GM18907 (cell line): ENCODE measurements at regions not wholly inside any gene's neighbourhood (a gene's known extent, or its start where the extent isn't known, plus 50 kb on each side); places are given as distances from the start of the nearest gene placed in this dataset.

Experiments
- ATAC-seq: cut with Tn5 transposase; IDR thresholded peaks from one replicate; pipeline ENCODE4 v1.9.1; 2021; ENCODE audit warnings: mild to moderate bottlenecking, moderate library complexity; ENCODE audit not compliant: unreplicated experiment

GRCh38 chr20:57860576-57860975, 150.8 kb upstream of the PMEPA1 start:
- no peak for ATAC-seq

- no peak for ATAC-seq
These were observed 148.2 kb upstream of the PMEPA1 start for GRCh38 chr20:57857969-57858368.

DNA sequence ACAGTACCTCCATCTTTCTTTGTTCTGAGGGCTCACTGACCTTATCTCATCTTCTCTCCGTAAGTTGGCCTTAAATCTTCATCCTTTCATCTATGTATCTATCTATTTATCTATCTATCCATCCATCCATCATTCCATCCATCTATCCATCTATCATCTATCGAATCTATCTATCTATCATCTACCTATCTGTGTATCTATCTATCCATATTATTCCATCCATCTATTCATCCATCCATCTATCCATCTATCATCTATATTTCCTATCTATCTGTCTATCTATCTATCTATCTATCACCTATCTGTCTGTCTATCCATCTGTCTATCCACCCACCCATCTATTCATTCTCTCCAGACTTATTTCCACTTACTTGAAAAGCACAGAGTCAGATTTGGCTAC, 147.3 kb upstream of the PMEPA1 start:
- ATAC-seq: no peak

GRCh38 chr20:57856658-57857057, 146.8 kb upstream of the PMEPA1 start:
- no peak for ATAC-seq

- no peak for ATAC-seq
These were observed 142.0 kb upstream of the PMEPA1 start for GRCh38 chr20:57851796-57852195.

DNA sequence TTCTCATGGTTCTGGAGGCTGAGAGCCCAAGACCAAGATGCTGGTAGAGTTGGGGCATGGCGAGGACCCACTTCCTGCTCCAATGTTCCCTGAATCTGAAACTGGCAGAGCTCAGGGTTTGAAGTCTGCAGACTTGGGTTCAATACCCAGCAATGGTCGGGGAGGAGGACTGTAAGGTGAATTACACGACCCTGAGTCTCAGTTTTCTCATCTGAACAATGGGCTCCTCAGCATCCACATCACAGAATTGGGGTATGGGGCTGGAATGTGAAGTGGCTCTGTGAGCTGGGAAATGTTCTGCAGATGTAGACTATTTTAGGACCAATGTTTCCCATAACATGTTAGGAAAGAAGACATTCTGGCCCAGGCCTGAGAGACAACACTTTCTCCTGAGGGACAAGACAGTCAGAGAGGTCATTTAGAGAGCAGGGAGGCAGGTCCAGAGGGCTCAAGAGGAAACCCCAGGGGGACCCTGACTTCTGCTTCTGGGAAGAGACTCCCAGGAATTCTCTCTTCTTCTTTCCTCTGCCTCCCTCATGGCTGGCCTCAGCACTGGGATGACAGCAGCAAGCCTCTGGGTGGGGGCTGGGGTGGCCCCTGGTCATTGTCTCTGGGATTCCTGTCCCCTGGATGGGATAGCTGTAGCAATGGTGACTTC, 141.3 kb upstream of the PMEPA1 start:
- no peak for ATAC-seq

DNA sequence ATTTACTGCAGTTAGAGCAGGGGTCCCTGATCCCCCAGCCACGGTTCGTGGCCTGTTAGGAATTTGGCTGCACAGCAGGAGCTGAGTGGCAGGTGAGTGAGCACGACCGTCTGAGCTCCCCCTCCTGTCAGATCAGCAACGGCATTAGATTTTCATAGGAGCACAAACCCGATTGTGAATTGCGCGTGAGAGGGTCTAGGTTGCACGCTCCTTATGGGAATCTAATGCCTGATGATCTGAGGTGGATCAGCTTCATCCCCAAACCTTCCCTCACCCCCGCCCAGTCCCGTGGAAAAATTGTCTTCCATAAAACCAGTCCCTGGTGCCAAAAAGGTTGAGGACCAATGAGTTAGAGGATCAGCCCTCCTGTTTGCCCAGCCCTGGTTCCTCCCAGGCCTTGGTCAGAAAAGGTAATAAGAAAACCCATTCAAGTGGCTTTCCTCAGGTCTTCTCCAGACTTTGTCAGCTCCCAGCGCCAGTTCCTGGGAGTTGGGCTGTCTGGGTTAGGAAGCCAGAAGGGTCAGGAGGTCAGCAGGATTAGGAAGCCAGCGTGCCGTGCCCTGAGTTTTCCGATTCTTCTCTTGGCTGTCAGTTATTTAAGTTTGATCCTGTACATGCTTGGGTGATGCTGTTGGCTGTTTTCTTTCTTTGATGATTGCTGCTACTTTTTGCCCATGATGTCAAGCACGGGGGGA, 139.9 kb upstream of the PMEPA1 start:
- no peak for ATAC-seq

DNA sequence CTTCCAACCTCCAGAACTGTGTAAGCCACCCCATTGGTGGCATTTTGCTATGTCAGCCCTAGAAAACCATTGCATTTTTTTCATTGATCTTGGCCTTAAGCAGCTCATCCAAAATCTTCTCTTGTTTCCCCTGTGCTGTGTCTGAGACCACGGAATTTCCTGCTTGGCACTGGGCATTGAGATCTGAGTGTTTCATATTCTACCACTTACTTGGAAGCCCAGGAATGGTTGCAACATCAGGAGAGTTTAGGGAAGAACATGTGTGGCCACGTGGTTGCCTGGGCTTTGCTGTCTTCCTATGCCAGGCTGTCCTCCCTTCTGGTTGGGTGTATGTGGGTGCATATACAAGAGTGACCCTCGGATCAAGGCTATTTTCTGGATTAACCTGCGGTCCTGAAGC, 139.3 kb upstream of the PMEPA1 start:
- ATAC-seq: no peak

GRCh38 chr20:57848282-57848681, 138.5 kb upstream of the PMEPA1 start:
- ATAC-seq: no peak

GRCh38 chr20:57847104-57847503, 137.3 kb upstream of the PMEPA1 start:
- ATAC-seq: no peak

DNA sequence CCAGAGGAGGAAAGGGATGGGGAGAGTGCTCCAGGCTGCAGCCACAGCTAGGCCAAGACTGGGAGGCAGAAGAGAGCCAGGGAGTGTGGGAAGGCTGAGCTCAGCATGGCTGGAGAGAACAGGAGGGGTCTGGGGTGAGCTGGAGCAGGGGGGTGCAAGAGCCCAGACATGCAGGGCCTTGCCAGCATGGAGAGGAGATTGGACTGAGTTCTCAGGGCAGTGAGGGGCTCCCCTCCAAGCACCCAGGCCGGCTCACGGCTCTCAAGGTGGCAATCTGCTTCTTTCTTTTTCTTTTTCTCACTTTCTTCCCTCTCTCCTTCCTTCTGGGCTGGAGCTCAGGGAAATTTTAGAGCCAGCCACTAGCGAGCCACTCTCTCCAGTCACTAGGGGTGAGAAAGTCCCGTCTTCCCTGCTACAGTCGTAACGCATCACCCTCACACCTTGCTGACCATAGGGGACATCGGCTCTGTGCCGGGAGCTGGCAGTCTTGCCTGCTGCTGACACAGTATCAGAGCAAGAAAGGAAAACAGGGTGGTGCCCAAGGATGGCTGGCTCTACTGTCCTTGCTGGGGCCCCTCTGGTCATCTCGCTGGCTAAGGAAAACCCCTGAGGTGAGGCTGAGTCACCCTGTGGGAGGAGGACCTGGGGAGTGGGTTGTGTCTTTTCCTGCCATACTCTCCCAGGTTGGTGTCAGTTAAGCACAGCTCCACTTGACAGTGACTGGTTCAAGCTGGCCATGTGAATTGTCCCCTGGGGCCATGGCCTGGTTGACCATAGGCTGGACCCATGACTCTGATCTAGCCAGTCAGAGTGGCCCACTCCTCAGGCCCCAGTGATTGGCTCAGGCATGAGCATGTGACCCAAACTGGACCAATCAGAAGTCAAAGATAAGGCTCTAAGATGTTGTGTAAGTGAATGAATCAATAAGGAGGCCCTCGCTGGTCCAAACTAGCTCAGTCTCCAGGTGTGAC, 135.1 kb upstream of the PMEPA1 start:
- ATAC-seq: no peak

GRCh38 chr20:57843941-57844625, 134.3 kb upstream of the PMEPA1 start:
- ATAC-seq: no peak

- no peak for ATAC-seq
These were observed 132.9 kb upstream of the PMEPA1 start for GRCh38 chr20:57842720-57843119.

- ATAC-seq: no peak
These were observed 131.6 kb upstream of the PMEPA1 start for GRCh38 chr20:57841297-57841866.

GRCh38 chr20:57840504-57841296, 130.9 kb upstream of the PMEPA1 start:
- ATAC-seq: no peak

DNA sequence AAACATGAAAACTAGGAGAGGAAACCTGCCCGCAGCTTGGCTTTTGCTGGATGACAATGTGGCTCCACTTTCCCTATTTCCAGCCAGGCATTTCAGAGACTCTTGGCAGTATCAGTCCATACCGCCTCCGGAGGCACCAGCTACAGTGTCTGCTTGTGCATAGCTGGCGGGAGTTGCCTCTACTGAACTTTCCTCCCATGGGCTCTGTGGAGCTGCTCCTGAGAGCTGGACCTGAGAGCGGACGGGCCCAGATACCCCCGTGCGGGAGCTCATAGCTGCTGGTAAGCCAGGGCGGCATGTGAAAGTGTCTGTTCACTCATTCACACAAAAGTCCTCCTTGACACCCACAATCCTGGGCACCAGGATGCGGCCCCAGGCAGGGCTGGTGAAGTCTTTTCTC, 130.3 kb upstream of the PMEPA1 start:
- ATAC-seq: no peak

DNA sequence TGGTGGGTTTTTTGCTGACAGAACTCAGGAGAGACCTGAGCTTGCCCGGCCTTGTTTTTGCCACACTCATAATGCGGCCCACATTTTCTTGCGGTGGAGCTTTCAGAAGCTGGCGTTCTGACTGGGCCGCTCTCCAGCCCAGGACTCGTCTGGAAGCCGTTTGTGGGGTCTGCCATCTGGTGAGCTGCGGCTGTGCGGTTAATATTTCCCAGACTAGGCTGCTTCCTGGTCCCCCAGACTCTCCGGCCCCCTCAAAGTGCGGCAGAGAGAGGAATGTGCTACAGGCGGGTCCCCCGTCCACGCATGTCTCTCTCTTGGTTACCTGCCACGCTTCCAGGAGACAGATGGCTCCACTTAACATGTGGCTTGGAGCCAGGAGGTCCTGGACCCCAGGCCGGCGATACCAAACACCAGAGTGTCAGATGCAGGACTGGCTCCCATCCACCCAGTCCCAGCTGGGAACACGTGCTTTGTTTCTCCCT, 128.9 kb upstream of the PMEPA1 start:
- ATAC-seq: no peak

DNA sequence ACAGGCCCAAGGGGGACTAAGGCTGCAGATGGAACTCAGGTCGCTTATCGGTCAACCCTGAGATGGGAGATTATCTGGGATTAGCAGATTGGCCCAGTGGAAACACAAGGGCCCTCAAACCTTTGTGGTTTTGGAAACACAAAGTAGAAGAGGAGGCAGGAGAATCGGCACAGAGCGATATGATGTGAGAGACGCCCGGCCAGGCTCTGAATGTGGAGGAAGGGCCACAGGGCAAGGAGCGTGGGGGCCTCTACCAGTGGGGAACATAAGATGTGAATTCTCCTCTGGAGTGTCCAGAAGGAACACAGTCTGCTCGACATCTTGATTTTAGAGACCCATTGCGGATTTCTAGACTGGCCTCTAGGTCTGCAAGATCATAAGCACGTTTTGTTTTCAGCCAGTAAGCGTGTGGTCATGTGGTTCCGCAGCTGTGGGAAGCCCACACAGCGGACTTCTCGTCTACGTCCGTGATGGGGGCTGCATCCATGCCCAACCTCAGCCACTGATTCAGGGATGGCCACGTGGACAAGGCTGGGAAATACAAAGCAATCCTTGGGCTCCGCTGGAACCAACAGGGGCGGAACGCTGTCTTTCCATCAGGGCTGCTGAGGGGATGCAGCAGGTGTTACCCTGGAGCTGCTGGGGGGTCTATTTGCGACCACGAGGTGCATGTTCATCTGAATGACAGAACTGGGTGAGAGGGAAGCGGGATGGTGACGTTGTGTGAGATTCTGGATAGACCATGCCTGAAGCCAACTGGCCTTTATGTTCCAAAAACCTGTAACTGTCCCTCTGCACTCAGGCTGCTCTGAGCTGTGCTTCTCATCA, 127.6 kb upstream of the PMEPA1 start:
- no peak for ATAC-seq
